CD4-positive, alpha-beta T cell (primary cell): ENCODE measurements at regions not wholly inside any gene's neighbourhood (a gene's known extent, or its start where the extent isn't known, plus 50 kb on each side); places are given as distances from the start of the nearest gene placed in this dataset.

Experiments used
- ATAC-seq: fragments of 200-7000 bp; cut with Tn5 transposase; one replicate; pipeline ENCODE4 v1.10.0; 2022; ENCODE audit warnings: mild to moderate bottlenecking; ENCODE audit not compliant: poor library complexity
- CTCF ChIA-PET: fragments of 350-600 bp; sonication (Branson Sonifier 250); formaldehyde crosslinking; loops from one replicate; lab custom pipeline; 2021; ENCODE audit warnings: antibody characterized with exemption, inconsistent platforms; lab: Charles Lee
- POLR2A ChIA-PET: fragments of 350-600 bp; sonication (Branson Sonifier 250); formaldehyde crosslinking; loops from one replicate; lab custom pipeline; 2021; ENCODE audit warnings: antibody characterized with exemption, inconsistent platforms; lab: Charles Lee
- DNase-seq, 14 experiments: peaks; one replicate each; pipeline ENCODE4 v3.0.0-alpha.2; 2013 to 2020; ENCODE audit warnings: mixed read lengths in 2 of 14
- H3K27ac ChIP-seq, 2 donors: one replicate each; pipeline versions ENCODE4 v1.5.1 to v1.7.0; 2013; ENCODE audit warnings: low read length in 2 of 2, low read depth in 1 of 2, mild to moderate bottlenecking in 1 of 2
- H3K27me3 ChIP-seq, 2 experiments: 1 replicate in 1 of 2; 2 replicates in 1 of 2; pipeline versions ENCODE4 v1.6.1 to v1.7.0; 2013; ENCODE audit warnings: low read length in 2 of 2, control low read depth in 1 of 2, mild to moderate bottlenecking in 1 of 2, moderate library complexity in 1 of 2; ENCODE audit not compliant: insufficient read depth in 2 of 2, control insufficient read depth in 1 of 2
- H3K36me3 ChIP-seq: one replicate; pipeline ENCODE4 v1.6.1; 2013; ENCODE audit warnings: low read length, control low read depth; ENCODE audit not compliant: insufficient read depth
- H3K4me1 ChIP-seq: one replicate; pipeline ENCODE4 v1.6.1; 2013; ENCODE audit warnings: low read length, control low read depth; ENCODE audit not compliant: insufficient read depth
- H3K4me3 ChIP-seq: one replicate; pipeline ENCODE4 v1.5.1; 2013; ENCODE audit warnings: mild to moderate bottlenecking, low read length, moderate library complexity
- H3K9me3 ChIP-seq, 2 experiments: 1 replicate in 1 of 2; 2 replicates in 1 of 2; pipeline versions ENCODE4 v1.6.1 to v1.7.0; 2013; ENCODE audit warnings: low read length in 2 of 2, mild to moderate bottlenecking in 2 of 2, control low read depth in 1 of 2, moderate library complexity in 1 of 2; ENCODE audit not compliant: control insufficient read depth in 1 of 2, insufficient read depth in 1 of 2
- H3K27ac Mint-ChIP-seq: one replicate; pipeline ENCODE4 v1.8.0; 2020; ENCODE audit warnings: mixed read lengths
- H3K27me3 Mint-ChIP-seq: one replicate; pipeline ENCODE4 v1.8.0; 2021; ENCODE audit warnings: mixed read lengths
- H3K36me3 Mint-ChIP-seq: one replicate; pipeline ENCODE4 v1.8.0; 2021; ENCODE audit warnings: low read depth, mixed read lengths
- H3K4me1 Mint-ChIP-seq: one replicate; pipeline ENCODE4 v1.8.0; 2021; ENCODE audit warnings: low read depth, mixed read lengths
- H3K4me3 Mint-ChIP-seq: one replicate; pipeline ENCODE4 v1.8.0; 2020; ENCODE audit warnings: mild to moderate bottlenecking, mixed read lengths
- H3K9me3 Mint-ChIP-seq: one replicate; pipeline ENCODE4 v1.8.0; 2020; ENCODE audit warnings: mixed read lengths
- CTCF ChIP-seq: fragments of 200-600 bp; IDR thresholded peaks from one replicate; pipeline ENCODE4 v1.8.0; 2022; ENCODE audit warnings: antibody characterized with exemption, mild to moderate bottlenecking
- intact Hi-C, 2 experiments: fragments of 100-400 bp; cut with DNase I in 1 of 2; cut with micrococcal nuclease in 1 of 2; formaldehyde crosslinking; loops; one replicate each; pipeline versions ENCODE4 v1.15.1 to v1.9.0; 2023 to 2025; cut with DNase I, micrococcal nuclease

DNA sequence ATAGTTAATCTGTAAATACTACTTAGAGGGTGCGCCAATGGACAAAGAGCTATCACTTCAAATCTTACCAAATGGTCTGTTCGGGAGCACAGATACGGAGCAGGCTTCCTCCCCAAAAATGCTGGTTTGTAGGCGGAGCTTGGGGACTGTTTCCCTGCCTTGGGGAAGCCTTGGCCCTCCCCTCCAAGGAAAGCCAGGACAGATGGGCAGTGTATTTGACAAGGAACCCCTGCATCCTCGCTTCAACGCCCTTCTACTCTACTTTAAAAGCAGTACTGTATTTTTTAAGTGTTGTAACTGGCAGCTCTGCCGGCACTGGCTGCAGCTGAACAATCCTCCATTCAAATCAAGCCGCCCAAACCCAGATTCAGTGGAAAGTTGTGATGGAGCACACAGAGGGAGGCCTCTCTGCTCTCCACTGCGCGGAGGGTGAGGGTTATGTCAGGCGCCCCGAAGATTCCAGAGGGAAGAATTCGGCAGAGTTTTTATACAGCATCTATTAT lies 83.1 kb upstream of the FNDC3B start:
- peaks cover 27% of the 10 kb centered on the region for H3K27me3 Mint-ChIP-seq
- Histone ChIP-seq H3K4me3 (no peak overlapping the region), H3K9me3 (no peaks in the 10 kb centered on the region), H3K27ac (no peak overlapping the region), H3K36me3 (no peaks in the 10 kb centered on the region), H3K27me3 (no peaks in the 10 kb centered on the region), H3K4me1 (no peaks in the 10 kb centered on the region)
- no peak overlapping the region for H3K27ac Mint-ChIP-seq
- no peaks in the 10 kb centered on the region for H3K9me3 Mint-ChIP-seq
- DNase-seq (no peak), ATAC-seq (no peak)
- intact Hi-C loops: no loop called here
- H3K4me1 Mint-ChIP-seq: no peaks in the 10 kb centered on the region
- CTCF ChIA-PET: no interaction called here
- POLR2A ChIA-PET: no interaction called here
- no peak overlapping the region for H3K4me3 Mint-ChIP-seq
- no peaks in the 10 kb centered on the region for H3K36me3 Mint-ChIP-seq
- TF ChIP-seq CTCF: no peak

DNA sequence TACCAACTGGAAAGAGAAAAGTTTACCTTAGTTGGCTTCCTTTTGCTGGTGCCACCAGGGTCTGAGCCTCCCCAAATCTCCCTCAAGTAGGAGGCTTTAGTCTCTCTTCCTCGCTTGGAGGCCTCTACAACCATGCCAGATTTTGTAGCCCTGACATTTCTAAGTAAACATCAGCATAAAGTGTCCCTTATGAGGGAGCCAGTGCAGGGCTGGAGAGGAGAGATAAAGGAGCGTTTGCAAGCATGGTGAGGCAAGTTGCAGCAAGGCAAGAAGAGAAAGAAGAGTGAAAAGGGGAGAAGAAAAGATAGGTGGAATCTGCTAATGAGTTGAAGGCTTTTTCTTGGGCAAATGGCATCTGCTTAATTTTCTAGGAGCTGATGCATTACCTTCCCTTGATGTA lies 82.7 kb upstream of the FNDC3B start:
- no peaks in the 10 kb centered on the region for H3K4me1 ChIP-seq
- no peaks in the 10 kb centered on the region for H3K9me3 ChIP-seq
- H3K27me3 ChIP-seq: no peaks in the 10 kb centered on the region
- no peak overlapping the region for H3K4me3 ChIP-seq
- CTCF ChIA-PET: no interaction called here
- intact Hi-C loops: no loop called here
- H3K27me3 Mint-ChIP-seq: peaks cover 31% of the 10 kb centered on the region
- no peaks in the 10 kb centered on the region for H3K9me3 Mint-ChIP-seq
- H3K36me3 ChIP-seq: no peaks in the 10 kb centered on the region
- no peak overlapping the region for H3K27ac ChIP-seq
- POLR2A ChIA-PET: no interaction called here
- no peaks in the 10 kb centered on the region for H3K4me1 Mint-ChIP-seq
- DNase-seq (no peak), ATAC-seq (no peak)
- no peak overlapping the region for H3K27ac Mint-ChIP-seq
- H3K4me3 Mint-ChIP-seq: no peak overlapping the region
- no peak for TF ChIP-seq CTCF
- no peaks in the 10 kb centered on the region for H3K36me3 Mint-ChIP-seq

- no peak overlapping the region for H3K27ac ChIP-seq
- no peaks in the 10 kb centered on the region for H3K36me3 Mint-ChIP-seq
- intact Hi-C loops: no loop called here
- ATAC-seq (no peak), DNase-seq (no peak)
- H3K4me1 Mint-ChIP-seq: no peaks in the 10 kb centered on the region
- H3K4me1 ChIP-seq: no peaks in the 10 kb centered on the region
- no peaks in the 10 kb centered on the region for H3K36me3 ChIP-seq
- H3K27me3 Mint-ChIP-seq: peaks cover 20% of the 10 kb centered on the region
- ChIA-PET POLR2A (no interaction called here), CTCF (no interaction called here)
- H3K27me3 ChIP-seq: no peaks in the 10 kb centered on the region
- no peak overlapping the region for H3K4me3 Mint-ChIP-seq
- H3K9me3 Mint-ChIP-seq: no peaks in the 10 kb centered on the region
- no peaks in the 10 kb centered on the region for H3K9me3 ChIP-seq
- no peak overlapping the region for H3K27ac Mint-ChIP-seq
- H3K4me3 ChIP-seq: no peak overlapping the region
- TF ChIP-seq CTCF: no peak
Observed at GRCh38 chr3:171959532-171960089, 79.8 kb upstream of the FNDC3B start.
